Left cardiac atrium (tissue), 4 donors: ENCODE measurements at regions not wholly inside any gene's neighbourhood (a gene's known extent, or its start where the extent isn't known, plus 50 kb on each side); places are given as distances from the start of the nearest gene placed in this dataset.
A peak's percentile ranks its signal among the peaks of the same experiment; 100 is the strongest.
"Not testable (repeated sequence)": the region's sequence is repeated elsewhere in the genome, so short reads cannot be mapped to it uniquely, and the experiment has no call there.

ENCODE experiments used
- ATAC-seq, 2 donors: fragments of 200-7000 bp; cut with Tn5 transposase; one replicate each; pipeline ENCODE4 v1.9.1; 2020; ENCODE audit warnings: mild to moderate bottlenecking in 2 of 2, moderate library complexity in 2 of 2
- DNase-seq: peaks from one replicate; pipeline ENCODE4 v3.0.0-alpha.2; 2020
- intact Hi-C, 2 donors: fragments of 100-400 bp; cut with DNase I; formaldehyde crosslinking; loops; one replicate each; pipeline versions ENCODE4 v1.14.1 to v1.15.1; 2022 to 2023
- donor health status: DM: no; HTN: yes; CAD: no.
- donor health status: DM: no; HTN: yes; CAD: no; lungs with severe emphysema.
- donor health status: DM: yes; HTN: yes; CAD: no.
- donor health status: Dilated cardiomyopathy.

DNA sequence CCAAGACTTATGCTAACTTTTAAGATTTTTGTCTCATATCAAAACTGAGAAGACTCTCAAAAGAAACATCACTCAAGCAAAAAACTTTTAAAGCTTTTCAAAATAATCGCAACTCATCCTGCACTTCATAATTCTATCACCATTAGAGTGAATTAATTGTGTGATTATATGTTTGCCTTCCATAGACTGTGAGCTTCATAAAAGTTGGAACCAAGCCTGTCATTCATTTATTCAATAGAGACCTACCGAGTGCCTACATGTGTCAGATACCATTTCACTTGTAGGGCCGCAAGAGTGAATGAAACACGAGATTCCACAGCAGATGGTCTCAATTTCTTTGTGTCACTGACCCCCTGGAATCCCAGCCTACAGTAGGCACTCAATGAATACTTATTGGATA, 106.4 kb downstream of the RHOU start:
- DNase-seq (no peak), ATAC-seq (no peak)
- intact Hi-C loops, result no loop called here

DNA sequence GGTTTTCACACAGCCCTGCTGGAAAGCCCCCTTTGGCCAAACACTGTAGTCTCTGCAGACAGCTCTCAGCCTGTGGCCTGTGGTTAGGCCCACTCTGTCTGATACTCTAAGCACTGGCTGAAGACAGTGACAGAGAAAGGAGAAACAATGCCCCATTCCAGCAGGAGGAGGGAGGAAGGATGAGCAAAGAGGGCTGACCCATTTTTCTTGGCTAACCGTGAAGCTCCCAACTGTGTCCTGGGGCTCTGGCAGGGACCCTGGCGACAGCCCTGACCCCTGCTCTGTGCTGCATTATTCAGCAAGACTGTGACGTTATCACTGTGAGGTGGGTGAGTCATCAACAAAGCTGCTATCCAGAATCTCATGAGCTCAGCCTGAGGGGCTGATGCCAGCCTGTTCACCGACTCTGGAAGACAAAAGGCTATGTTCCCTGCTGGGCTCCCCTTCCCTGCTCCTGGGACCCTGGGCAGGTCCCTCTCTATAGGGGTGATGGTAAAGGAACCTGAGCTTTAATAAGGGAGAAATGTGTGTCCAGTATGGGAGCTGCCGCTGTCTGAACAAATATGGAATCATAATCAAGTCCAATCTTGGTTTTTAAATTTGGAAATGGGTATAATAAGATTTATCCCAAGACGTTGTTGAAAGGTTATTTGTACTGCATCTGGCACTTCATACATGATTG, 107.0 kb downstream of the RHOU start:
- intact Hi-C loops, result no loop called here
- DNase-seq (peak; percentile 66), ATAC-seq (peak; percentile 75 to 90)

- ATAC-seq (no peak), DNase-seq (no peak)
- intact Hi-C loops, result no loop called here
These were observed 109.8 kb downstream of the RHOU start for GRCh38 chr1:228845101-228845500.

GRCh38 chr1:228846952-228847351, 111.7 kb downstream of the RHOU start:
- DNase-seq, result no peak
- intact Hi-C loops, result no loop called here
- ATAC-seq, result no peak

- intact Hi-C loops, ATAC-seq, DNase-seq: not testable (repeated sequence)
These were observed 112.2 kb downstream of the RHOU start for GRCh38 chr1:228847451-228847850.

GRCh38 chr1:228848406-228848805, 113.1 kb downstream of the RHOU start:
- intact Hi-C loops, result no loop called here
- DNase-seq, result no peak
- ATAC-seq, result no peak

- DNase-seq (no peak), ATAC-seq (no peak)
- intact Hi-C loops, result no loop called here
These were observed 113.8 kb downstream of the RHOU start for GRCh38 chr1:228849011-228849541.

DNA sequence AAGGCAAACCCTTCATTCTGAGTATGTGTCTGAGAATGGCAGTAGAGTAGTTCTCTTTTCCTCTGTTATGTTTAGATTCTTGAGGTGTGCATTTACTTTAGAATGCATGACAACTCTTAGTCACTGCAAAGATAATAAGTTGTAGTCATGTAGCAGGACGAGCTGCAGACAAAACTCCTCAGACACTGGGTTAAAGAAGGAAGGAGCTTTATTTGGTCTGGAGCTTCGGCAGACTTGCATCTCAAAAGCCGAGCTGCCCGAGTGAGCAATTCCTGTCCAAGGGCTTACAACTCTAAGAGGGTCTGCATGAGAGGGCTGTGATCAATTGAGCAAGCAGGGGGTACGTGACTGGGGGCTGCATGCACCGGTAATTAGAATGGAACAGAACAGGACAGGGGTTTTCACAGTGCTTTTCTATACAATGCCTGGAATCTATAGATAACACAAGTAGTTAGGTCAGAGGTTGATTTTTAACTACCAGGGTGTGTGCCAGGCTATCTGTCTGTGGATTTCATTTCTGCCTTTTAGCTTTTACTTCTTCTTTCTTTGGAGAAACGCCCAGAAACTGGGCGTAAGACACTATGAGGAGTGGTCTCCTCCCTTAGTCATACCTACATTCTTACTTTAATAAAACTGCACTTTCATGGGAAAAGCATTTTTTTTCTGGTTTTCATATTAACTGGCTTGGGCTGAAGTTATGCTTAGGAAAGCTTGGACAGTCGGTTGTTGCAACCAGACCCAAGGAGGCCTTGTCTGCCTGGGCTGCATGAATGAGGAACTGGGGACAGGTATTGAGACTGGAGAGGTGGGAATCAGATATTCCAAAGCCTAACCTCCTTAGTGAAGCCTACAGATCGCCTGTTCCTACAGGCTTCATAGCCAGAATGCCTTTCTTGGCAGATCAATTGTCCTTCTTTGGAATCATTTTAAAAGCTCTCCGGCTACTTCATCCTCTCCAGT, 115.1 kb downstream of the RHOU start:
- intact Hi-C loops, result no loop called here
- DNase-seq, result no peak
- peak in 1 of 2 donors; percentile 39 for ATAC-seq

- no peak for ATAC-seq
- intact Hi-C loops, result no loop called here
- DNase-seq, result no peak
These were observed 115.9 kb downstream of the RHOU start for GRCh38 chr1:228851193-228851592.

GRCh38 chr1:228851618-228852017, 116.3 kb downstream of the RHOU start:
- ATAC-seq (no peak), DNase-seq (no peak)
- intact Hi-C loops, result no loop called here

DNA sequence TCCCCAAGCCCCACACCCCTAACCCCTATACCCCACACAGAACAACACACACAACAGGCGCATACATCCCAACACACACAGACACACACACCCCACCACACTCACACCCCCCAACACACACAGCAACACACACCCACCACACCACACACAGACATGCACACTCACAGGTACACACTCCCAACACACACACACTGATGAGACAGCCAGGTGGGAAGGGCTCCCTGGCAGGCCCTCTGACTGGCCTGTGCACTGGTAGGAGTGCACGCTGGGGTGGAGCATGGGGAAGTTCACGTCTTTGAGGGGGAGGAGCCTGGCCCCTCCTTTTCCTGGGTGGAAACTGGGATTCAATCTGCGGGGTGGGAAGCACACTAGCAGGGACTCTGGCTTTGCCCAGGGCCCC, 116.7 kb downstream of the RHOU start:
- DNase-seq (peak; percentile 36), ATAC-seq (peak; percentile 30 to 46)
- intact Hi-C loops, result no loop called here

GRCh38 chr1:228852511-228853088, 117.3 kb downstream of the RHOU start:
- ATAC-seq, result no peak
- DNase-seq, result no peak
- intact Hi-C loops, result no loop called here

DNA sequence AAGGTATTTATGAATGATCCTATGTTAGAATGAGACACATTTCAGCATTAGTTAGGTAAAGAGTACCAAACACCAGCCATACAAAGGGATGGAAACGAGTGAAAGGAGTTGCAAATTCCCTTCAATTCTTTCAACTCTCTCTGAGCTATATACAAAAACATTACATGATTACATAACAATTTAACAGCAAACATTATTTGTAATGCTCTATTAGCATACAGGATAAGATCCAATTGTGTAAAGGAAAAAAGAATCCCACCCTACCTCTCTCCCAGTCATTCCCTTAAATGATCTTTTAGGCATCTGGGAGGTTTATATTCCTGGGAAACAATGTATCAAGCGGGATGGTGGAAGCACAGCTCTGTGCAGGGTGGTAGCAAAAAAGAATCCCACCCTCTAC, 117.9 kb downstream of the RHOU start:
- ATAC-seq (no peak), DNase-seq (no peak)
- intact Hi-C loops, result no loop called here

- DNase-seq (no peak), ATAC-seq (no peak)
- intact Hi-C loops, result no loop called here
These were observed 118.4 kb downstream of the RHOU start for GRCh38 chr1:228853637-228854036.

DNA sequence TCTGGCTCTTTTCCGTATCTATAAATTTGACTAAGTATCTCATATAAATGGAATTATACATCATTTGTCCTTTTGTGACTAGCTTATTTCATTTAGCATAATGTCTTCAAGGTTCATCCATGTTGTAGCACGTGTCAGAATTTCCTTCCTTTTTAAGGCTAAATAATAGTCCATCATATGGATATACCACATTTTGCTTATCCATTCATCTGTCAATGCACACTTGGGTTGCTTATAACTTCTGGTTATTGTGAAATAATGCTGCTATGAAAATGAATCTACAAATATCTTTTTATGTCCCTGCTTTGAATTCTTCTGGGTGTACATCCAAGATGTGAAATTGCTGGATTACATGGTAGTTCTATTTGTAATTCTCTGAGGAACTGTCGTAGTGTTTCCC, 119.6 kb downstream of the RHOU start:
- no peak for ATAC-seq
- DNase-seq, result no peak
- intact Hi-C loops, result no loop called here

- ATAC-seq (no peak), DNase-seq (no peak)
- intact Hi-C loops, result no loop called here
These were observed 122.3 kb downstream of the RHOU start for GRCh38 chr1:228857611-228858010.

DNA sequence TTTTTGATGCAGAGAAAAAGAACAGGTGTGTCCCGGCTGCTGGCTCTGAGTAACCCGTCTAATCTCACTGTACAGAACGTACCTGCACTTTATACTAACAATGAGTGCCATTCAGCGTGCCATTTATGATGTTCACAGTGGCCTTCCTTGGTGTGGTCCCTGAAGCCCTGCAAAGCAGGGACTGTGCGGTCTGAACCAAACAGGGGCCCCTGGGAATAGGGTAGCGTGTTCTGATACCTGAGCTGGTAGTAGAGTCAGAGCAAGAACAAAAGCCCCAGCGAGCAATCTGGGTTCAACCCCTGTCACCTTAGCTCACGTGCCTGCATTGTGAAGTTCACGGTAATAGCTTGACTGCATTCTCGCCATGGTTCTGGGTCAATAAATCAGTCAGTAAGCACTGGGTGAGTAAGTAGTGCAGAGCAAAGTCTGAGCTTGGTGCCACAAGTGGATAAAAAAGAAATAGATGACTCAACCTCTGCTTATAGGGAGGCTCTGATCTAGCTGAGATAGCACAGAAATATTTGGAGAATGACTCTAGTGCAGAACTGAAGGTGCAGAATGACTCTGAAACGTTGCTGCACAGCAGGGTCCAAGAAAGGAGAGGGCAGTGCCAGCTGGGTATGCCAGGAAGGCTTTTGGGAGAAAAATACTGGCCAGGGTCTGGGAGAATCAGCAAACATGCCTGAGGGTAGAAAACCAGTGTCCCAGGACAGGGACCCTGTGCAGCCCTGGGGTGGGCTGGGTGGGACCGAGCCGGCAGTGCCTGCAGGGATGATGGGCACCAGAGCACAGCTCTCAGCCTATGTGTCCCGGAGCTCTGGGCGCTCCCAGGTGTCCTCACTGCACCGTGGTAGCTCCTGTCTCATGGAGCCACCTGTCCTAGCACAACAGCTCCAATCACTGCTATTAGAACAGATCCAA, 125.9 kb downstream of the RHOU start:
- intact Hi-C loops, result no loop called here
- ATAC-seq (peak in 1 of 2 donors; percentile 93), DNase-seq (no peak)

GRCh38 chr1:228861832-228862180, 126.5 kb downstream of the RHOU start:
- intact Hi-C loops, result no loop called here
- peak in 1 of 2 donors; percentile 7 for ATAC-seq
- DNase-seq, result no peak
